Neural progenitor cell (in vitro differentiated cells): ENCODE measurements at regions not wholly inside any gene's neighbourhood (a gene's known extent, or its start where the extent isn't known, plus 50 kb on each side); places are given as distances from the start of the nearest gene placed in this dataset.

ENCODE experiments used
- DNase-seq: peaks from one replicate; pipeline ENCODE4 v3.0.0-alpha.2; 2016; ENCODE audit warnings: low spot score
- H2AFZ ChIP-seq: fragments of 200-600 bp; sonication (generic); replicated peaks from 2 replicates; pipeline ENCODE4 v1.6.1; 2016; ENCODE audit warnings: antibody characterized with exemption
- H3F3A ChIP-seq: fragments of 200-600 bp; sonication (generic); 2 replicates; pipeline ENCODE4 v1.6.1; 2016; ENCODE audit warnings: antibody characterized with exemption, low read depth
- H3K27ac ChIP-seq: fragments of 200-600 bp; sonication (generic); 2 replicates; pipeline ENCODE4 v1.5.1; 2016; ENCODE audit warnings: mild to moderate bottlenecking
- H3K27me3 ChIP-seq: fragments of 200-600 bp; sonication (generic); 2 replicates; pipeline ENCODE4 v1.6.1; 2016; ENCODE audit warnings: mild to moderate bottlenecking, moderate library complexity
- H3K36me3 ChIP-seq: fragments of 200-600 bp; sonication (generic); 2 replicates; pipeline ENCODE4 v1.5.1; 2016
- H3K4me1 ChIP-seq: fragments of 200-600 bp; sonication (generic); 2 replicates; pipeline ENCODE4 v1.6.1; 2016; ENCODE audit warnings: mixed run types
- H3K4me2 ChIP-seq: fragments of 200-600 bp; sonication (generic); 2 replicates; pipeline ENCODE4 v1.6.1; 2016
- H3K4me3 ChIP-seq: fragments of 200-600 bp; sonication (generic); 2 replicates; pipeline ENCODE4 v1.5.1; 2016
- H3K79me2 ChIP-seq: fragments of 200-600 bp; sonication (generic); 2 replicates; pipeline ENCODE4 v1.6.1; 2016; ENCODE audit warnings: low read depth
- H3K9ac ChIP-seq: fragments of 200-600 bp; sonication (generic); 2 replicates; pipeline ENCODE4 v1.6.1; 2016
- H3K9me3 ChIP-seq: fragments of 200-600 bp; sonication (generic); 2 replicates; pipeline ENCODE4 v1.5.1; 2016; ENCODE audit warnings: low read depth
- H4K20me1 ChIP-seq: fragments of 200-600 bp; sonication (generic); 2 replicates; pipeline ENCODE4 v1.6.1; 2016; ENCODE audit warnings: low read depth
- H3K27ac Mint-ChIP-seq: 3 replicates; pipeline ENCODE4 v1.8.0; 2021; ENCODE audit warnings: mixed read lengths
- H3K27me3 Mint-ChIP-seq: 2 replicates; pipeline ENCODE4 v1.8.0; 2022; ENCODE audit warnings: low read depth, mild to moderate bottlenecking, inconsistent platforms, moderate library complexity, mixed read lengths; ENCODE audit not compliant: insufficient read depth
- H3K36me3 Mint-ChIP-seq: 3 replicates; pipeline ENCODE4 v1.8.0; 2021; ENCODE audit warnings: mixed read lengths
- H3K4me1 Mint-ChIP-seq: 3 replicates; pipeline ENCODE4 v1.8.0; 2021; ENCODE audit warnings: mixed read lengths
- H3K4me3 Mint-ChIP-seq: 3 replicates; pipeline ENCODE4 v1.8.0; 2021; ENCODE audit warnings: mild to moderate bottlenecking, moderate library complexity, mixed read lengths
- H3K9me3 Mint-ChIP-seq: 3 replicates; pipeline ENCODE4 v1.8.0; 2020; ENCODE audit warnings: mixed read lengths
- EZH2 ChIP-seq: fragments of 200-600 bp; sonication (generic); IDR thresholded peaks from 2 replicates; pipeline ENCODE4 v1.6.1; 2017; ENCODE audit warnings: antibody characterized with exemption, mild to moderate bottlenecking, moderate library complexity
- EZH2phosphoT487 ChIP-seq: fragments of 200-600 bp; sonication (generic); IDR thresholded peaks from 2 replicates; pipeline ENCODE4 v1.6.1; 2017; ENCODE audit warnings: antibody characterized with exemption
- TF ChIP-seq, protein P1 (sequence below): fragments of 200-600 bp; sonication (generic); IDR thresholded peaks from 2 replicates; pipeline ENCODE4 v1.5.1; 2017; ENCODE audit warnings: antibody characterized with exemption, mild to moderate bottlenecking

DNA sequence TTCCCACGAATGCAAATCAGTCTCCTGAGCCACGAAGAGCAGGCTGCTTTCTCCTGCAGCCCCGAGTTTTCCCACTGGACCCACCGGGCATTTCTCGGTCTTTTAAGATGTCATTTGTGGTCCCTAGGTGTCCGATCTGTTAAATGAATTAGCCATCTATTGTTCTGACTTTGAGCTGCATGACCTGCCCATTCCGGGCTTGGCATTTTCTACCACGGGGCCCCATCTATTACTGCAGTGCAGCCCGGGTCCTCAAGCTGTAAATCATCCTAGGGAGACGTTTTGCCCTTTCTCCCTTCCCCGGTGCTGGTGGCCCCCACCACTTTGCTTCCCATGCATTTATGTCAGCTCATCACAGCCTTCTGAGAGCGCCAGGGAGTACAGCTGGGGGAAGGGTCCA lies 405.4 kb downstream of the IRX1 start:
- no peak overlapping the region for H3K27ac Mint-ChIP-seq

DNA sequence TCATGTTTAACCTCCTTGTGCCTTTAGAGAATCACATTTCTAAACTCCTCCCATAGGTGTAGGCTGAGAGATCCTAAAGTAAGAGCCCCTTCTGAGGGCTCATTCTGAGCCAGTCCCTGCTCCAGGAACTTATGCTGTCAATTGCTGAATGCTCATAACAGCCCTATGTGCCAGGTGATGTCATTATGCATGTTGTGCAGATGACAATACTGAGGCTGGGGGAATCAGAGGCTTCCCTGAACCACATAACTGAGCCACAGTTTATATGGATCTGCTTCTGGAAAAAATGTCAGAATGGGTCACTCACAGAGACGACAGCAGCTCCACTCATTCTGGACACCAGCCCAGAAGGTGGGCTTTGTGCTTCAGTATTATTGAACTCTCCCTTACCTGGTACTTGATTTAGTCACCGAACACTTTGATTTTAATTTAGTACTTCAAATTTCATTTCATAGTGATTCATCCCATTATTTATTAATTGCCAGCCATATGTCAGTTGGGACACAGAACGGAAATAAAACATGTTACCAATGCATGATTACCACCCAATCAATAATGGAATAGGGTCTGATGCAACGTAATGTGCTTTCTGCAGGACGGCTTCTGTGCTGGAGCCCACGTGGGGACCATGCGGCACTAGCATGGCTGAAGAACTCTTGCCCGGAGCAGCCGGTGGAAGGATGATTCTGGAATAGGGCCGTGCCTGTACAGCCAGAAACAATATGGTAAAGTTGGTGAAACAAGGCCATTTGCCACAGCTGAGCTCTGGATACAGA lies 406.3 kb downstream of the IRX1 start:
- H3K4me3 Mint-ChIP-seq, result no peak overlapping the region
- no peaks in the 10 kb centered on the region for H3K27me3 ChIP-seq
- no peak overlapping the region for H3K27ac Mint-ChIP-seq
- no peak for TF ChIP-seq EZH2phosphoT487
- TF ChIP-seq, protein P1, sequence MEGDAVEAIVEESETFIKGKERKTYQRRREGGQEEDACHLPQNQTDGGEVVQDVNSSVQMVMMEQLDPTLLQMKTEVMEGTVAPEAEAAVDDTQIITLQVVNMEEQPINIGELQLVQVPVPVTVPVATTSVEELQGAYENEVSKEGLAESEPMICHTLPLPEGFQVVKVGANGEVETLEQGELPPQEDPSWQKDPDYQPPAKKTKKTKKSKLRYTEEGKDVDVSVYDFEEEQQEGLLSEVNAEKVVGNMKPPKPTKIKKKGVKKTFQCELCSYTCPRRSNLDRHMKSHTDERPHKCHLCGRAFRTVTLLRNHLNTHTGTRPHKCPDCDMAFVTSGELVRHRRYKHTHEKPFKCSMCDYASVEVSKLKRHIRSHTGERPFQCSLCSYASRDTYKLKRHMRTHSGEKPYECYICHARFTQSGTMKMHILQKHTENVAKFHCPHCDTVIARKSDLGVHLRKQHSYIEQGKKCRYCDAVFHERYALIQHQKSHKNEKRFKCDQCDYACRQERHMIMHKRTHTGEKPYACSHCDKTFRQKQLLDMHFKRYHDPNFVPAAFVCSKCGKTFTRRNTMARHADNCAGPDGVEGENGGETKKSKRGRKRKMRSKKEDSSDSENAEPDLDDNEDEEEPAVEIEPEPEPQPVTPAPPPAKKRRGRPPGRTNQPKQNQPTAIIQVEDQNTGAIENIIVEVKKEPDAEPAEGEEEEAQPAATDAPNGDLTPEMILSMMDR, result no peak
- TF ChIP-seq EZH2, result no peak
- H3K27me3 Mint-ChIP-seq, result peaks cover 8% of the 10 kb centered on the region
- no peaks in the 10 kb centered on the region for H4K20me1 ChIP-seq
- no peak overlapping the region for H3K27ac ChIP-seq
- no peaks in the 10 kb centered on the region for H3K79me2 ChIP-seq
- H2AFZ ChIP-seq, result no peak overlapping the region
- DNase-seq, result no peak
- no peak overlapping the region for H3K4me3 ChIP-seq
- peaks cover 4% of the 10 kb centered on the region for H3K4me1 Mint-ChIP-seq
- no peaks in the 10 kb centered on the region for H3K36me3 Mint-ChIP-seq
- H3K4me1 ChIP-seq, result no peaks in the 10 kb centered on the region
- H3K4me2 ChIP-seq, result no peak overlapping the region
- H3F3A ChIP-seq, result no peaks in the 10 kb centered on the region
- no peaks in the 10 kb centered on the region for H3K9me3 Mint-ChIP-seq
- H3K36me3 ChIP-seq, result no peaks in the 10 kb centered on the region
- no peaks in the 10 kb centered on the region for H3K9me3 ChIP-seq
- H3K9ac ChIP-seq, result no peak overlapping the region

More for the DNA sequence above, 405.4 kb downstream of the IRX1 start:
- no peaks in the 10 kb centered on the region for H3K4me1 ChIP-seq
- no peak overlapping the region for H3K4me3 ChIP-seq
- Mint-ChIP-seq H3K9me3 (no peaks in the 10 kb centered on the region), H3K27me3 (peaks cover 12% of the 10 kb centered on the region), H3K4me3 (no peak overlapping the region), H3K4me1 (peaks cover 14% of the 10 kb centered on the region), H3K36me3 (no peaks in the 10 kb centered on the region)
- no peak overlapping the region for H3K4me2 ChIP-seq
- no peaks in the 10 kb centered on the region for H3K79me2 ChIP-seq
- H2AFZ ChIP-seq, result no peak overlapping the region
- no peak overlapping the region for H3K9ac ChIP-seq
- no peaks in the 10 kb centered on the region for H3F3A ChIP-seq
- no peak for DNase-seq
- no peaks in the 10 kb centered on the region for H4K20me1 ChIP-seq
- TF ChIP-seq, protein P1, result no peak
- TF ChIP-seq EZH2 (no peak), EZH2phosphoT487 (no peak)
- no peaks in the 10 kb centered on the region for H3K36me3 ChIP-seq
- H3K9me3 ChIP-seq, result no peaks in the 10 kb centered on the region
- no peak overlapping the region for H3K27ac ChIP-seq
- H3K27me3 ChIP-seq, result no peaks in the 10 kb centered on the region

DNA sequence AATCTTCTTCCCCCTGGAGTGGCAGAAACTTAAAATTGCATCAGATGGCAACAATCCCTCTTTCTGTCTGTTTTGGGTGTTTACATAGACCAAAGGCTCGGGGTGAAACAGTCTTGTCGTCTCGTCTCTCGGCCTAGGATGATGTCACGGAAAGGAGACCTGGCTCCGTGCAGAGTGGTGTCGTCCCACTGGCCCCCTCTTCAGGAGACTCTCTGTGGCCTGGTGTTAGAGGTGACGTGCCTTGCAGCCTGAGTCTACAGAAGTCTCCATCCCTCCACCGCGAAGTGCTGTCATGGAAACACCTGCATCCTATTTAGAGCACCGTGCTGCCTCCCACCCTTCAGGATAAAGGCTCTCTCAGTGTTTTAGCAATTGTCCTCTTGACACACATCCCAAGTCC lies 409.7 kb downstream of the IRX1 start:
- H3F3A ChIP-seq, result no peaks in the 10 kb centered on the region
- no peak for DNase-seq
- no peak for TF ChIP-seq EZH2phosphoT487
- TF ChIP-seq, protein P1, result no peak
- no peak for TF ChIP-seq EZH2
- Mint-ChIP-seq H3K9me3 (no peaks in the 10 kb centered on the region), H3K27ac (no peak overlapping the region), H3K27me3 (peaks cover 5% of the 10 kb centered on the region), H3K4me3 (no peak overlapping the region), H3K4me1 (no peaks in the 10 kb centered on the region), H3K36me3 (no peaks in the 10 kb centered on the region)
- no peak overlapping the region for H3K4me3 ChIP-seq
- H3K9ac ChIP-seq, result no peak overlapping the region
- no peak overlapping the region for H3K27ac ChIP-seq
- no peak overlapping the region for H2AFZ ChIP-seq
- no peaks in the 10 kb centered on the region for H3K9me3 ChIP-seq
- H3K27me3 ChIP-seq, result no peaks in the 10 kb centered on the region
- no peak overlapping the region for H3K4me2 ChIP-seq
- no peaks in the 10 kb centered on the region for H3K79me2 ChIP-seq
- no peaks in the 10 kb centered on the region for H3K4me1 ChIP-seq
- no peaks in the 10 kb centered on the region for H3K36me3 ChIP-seq
- H4K20me1 ChIP-seq, result no peaks in the 10 kb centered on the region
